ENCODE measurements at regions not wholly inside any gene's neighbourhood (a gene's known extent, or its start where the extent isn't known, plus 50 kb on each side); places are given as distances from the start of the nearest gene placed in this dataset.
A peak's percentile ranks its signal among the peaks of the same experiment; 100 is the strongest.

DNA sequence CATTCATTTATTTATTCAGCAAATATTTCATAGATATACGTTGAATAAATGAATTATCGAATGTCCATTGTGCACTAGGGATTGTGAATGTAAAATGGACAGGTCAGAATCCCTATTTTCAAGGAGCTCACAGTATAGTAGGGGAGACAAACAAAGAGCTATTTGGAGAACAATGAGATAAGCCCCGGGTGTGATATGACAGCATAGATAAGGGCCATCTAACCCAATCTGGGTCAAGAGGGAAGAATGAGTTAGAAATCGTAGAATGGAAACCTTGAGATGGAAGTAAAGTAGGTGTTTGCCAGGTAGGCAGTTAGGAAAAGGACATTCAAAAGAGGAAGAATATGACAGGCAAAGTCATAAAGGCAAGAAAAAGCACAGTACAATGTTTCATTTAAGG, 132.2 kb upstream of the GOLGA6L4 start:
- H3K27ac Mint-ChIP-seq (ENCODE audit: unreplicated experiment): no peak overlapping the region
- no peaks in the 10 kb centered on the region for H3K27me3 Mint-ChIP-seq (ENCODE audit: low read depth, unreplicated experiment)
- Histone ChIP-seq H4K20me1 (ENCODE audit: insufficient read depth, low read length) (no peaks in the 10 kb centered on the region), H3K9me3 (ENCODE audit: insufficient read depth, low read depth, low read length) (no peaks in the 10 kb centered on the region), H3K27ac (ENCODE audit: low read depth, low read length) (no peak overlapping the region), H3K36me3 (ENCODE audit: insufficient read depth, low read length) (no peaks in the 10 kb centered on the region), H3K4me1 (ENCODE audit: insufficient read depth, low read length) (no peaks in the 10 kb centered on the region), H3K27me3 (ENCODE audit: insufficient read depth, low read length) (no peaks in the 10 kb centered on the region), H3K4me2 (ENCODE audit: low read length) (no peak overlapping the region), H3K9ac (ENCODE audit: low read length) (no peak overlapping the region), H2AFZ (ENCODE audit: low read depth, low read length) (no peak overlapping the region), H3K79me2 (ENCODE audit: insufficient read depth, low read length) (no peaks in the 10 kb centered on the region), H3K4me3 (ENCODE audit: insufficient read depth, low read depth, low read length) (no peak overlapping the region)
- no peak for FAIRE-seq
- no peak for TF ChIP-seq CTCF (IDR thresholded peaks at IDR 0.05; ENCODE audit: insufficient read depth, low read depth, low read length)
- no peak for TF ChIP-seq EZH2 (IDR thresholded peaks at IDR 0.05; ENCODE audit: insufficient read depth, low read length)
- H3K4me3 Mint-ChIP-seq (ENCODE audit: unreplicated experiment): no peak overlapping the region
- peaks cover 12% of the 10 kb centered on the region for H3K4me1 Mint-ChIP-seq (ENCODE audit: low read depth, unreplicated experiment)
- H3K9me3 Mint-ChIP-seq (ENCODE audit: unreplicated experiment): no peaks in the 10 kb centered on the region
- H3K36me3 Mint-ChIP-seq (ENCODE audit: low read depth, unreplicated experiment): no peaks in the 10 kb centered on the region
- no peak for DNase-seq (ENCODE audit: low read depth)

DNA sequence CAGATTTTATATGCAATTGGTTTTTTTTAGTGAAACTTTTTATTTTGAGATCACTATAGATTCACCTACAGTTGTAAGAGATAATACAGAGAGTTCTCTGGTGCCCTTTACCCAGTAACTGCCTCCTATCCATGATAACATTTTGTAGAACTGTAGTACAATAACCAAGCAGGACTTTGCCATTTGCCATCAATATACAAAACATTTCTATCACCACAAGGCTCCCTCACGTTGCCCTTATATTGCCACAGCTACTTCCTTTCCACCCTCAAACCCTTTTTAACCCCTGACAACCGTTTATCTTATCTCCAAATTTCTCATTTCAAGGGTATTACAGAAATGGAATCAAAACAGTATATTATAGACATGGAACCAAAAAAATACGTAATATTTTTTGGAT, 130.7 kb upstream of the GOLGA6L4 start:
- Mint-ChIP-seq H3K4me1 (ENCODE audit: low read depth, unreplicated experiment) (peaks cover 1% of the 10 kb centered on the region), H3K27me3 (ENCODE audit: low read depth, unreplicated experiment) (no peaks in the 10 kb centered on the region), H3K9me3 (ENCODE audit: unreplicated experiment) (no peaks in the 10 kb centered on the region), H3K27ac (ENCODE audit: unreplicated experiment) (no peak overlapping the region), H3K36me3 (ENCODE audit: low read depth, unreplicated experiment) (no peaks in the 10 kb centered on the region), H3K4me3 (ENCODE audit: unreplicated experiment) (no peak overlapping the region)
- Histone ChIP-seq H4K20me1 (ENCODE audit: insufficient read depth, low read length) (no peaks in the 10 kb centered on the region), H3K36me3 (ENCODE audit: insufficient read depth, low read length) (no peaks in the 10 kb centered on the region), H3K9me3 (ENCODE audit: insufficient read depth, low read depth, low read length) (no peaks in the 10 kb centered on the region), H3K9ac (ENCODE audit: low read length) (no peak overlapping the region), H2AFZ (ENCODE audit: low read depth, low read length) (no peak overlapping the region), H3K79me2 (ENCODE audit: insufficient read depth, low read length) (no peaks in the 10 kb centered on the region), H3K4me1 (ENCODE audit: insufficient read depth, low read length) (no peaks in the 10 kb centered on the region), H3K27me3 (ENCODE audit: insufficient read depth, low read length) (no peaks in the 10 kb centered on the region), H3K4me2 (ENCODE audit: low read length) (no peak overlapping the region), H3K27ac (ENCODE audit: low read depth, low read length) (no peak overlapping the region), H3K4me3 (ENCODE audit: insufficient read depth, low read depth, low read length) (no peak overlapping the region)
- no peak for TF ChIP-seq CTCF (IDR thresholded peaks at IDR 0.05; ENCODE audit: insufficient read depth, low read depth, low read length)
- no peak for TF ChIP-seq EZH2 (IDR thresholded peaks at IDR 0.05; ENCODE audit: insufficient read depth, low read length)
- DNase-seq (ENCODE audit: low read depth) (no peak), FAIRE-seq (no peak)

GRCh38 chr15:84108728-84109127, 126.8 kb upstream of the GOLGA6L4 start:
- Histone ChIP-seq H4K20me1 (ENCODE audit: insufficient read depth, low read length) (no peaks in the 10 kb centered on the region), H3K4me2 (ENCODE audit: low read length) (no peak overlapping the region), H3K27ac (ENCODE audit: low read depth, low read length) (no peak overlapping the region), H3K9me3 (ENCODE audit: insufficient read depth, low read depth, low read length) (no peaks in the 10 kb centered on the region), H3K4me1 (ENCODE audit: insufficient read depth, low read length) (no peaks in the 10 kb centered on the region), H3K4me3 (ENCODE audit: insufficient read depth, low read depth, low read length) (no peak overlapping the region), H3K79me2 (ENCODE audit: insufficient read depth, low read length) (no peaks in the 10 kb centered on the region), H3K9ac (ENCODE audit: low read length) (no peak overlapping the region), H3K36me3 (ENCODE audit: insufficient read depth, low read length) (no peaks in the 10 kb centered on the region), H2AFZ (ENCODE audit: low read depth, low read length) (no peak overlapping the region), H3K27me3 (ENCODE audit: insufficient read depth, low read length) (no peaks in the 10 kb centered on the region)
- H3K36me3 Mint-ChIP-seq (ENCODE audit: low read depth, unreplicated experiment): peaks cover 2% of the 10 kb centered on the region
- no peak for TF ChIP-seq EZH2 (IDR thresholded peaks at IDR 0.05; ENCODE audit: insufficient read depth, low read length)
- peak; percentile 18 for TF ChIP-seq CTCF (IDR thresholded peaks at IDR 0.05; ENCODE audit: insufficient read depth, low read depth, low read length)
- H3K27ac Mint-ChIP-seq (ENCODE audit: unreplicated experiment): no peak overlapping the region
- no peaks in the 10 kb centered on the region for H3K9me3 Mint-ChIP-seq (ENCODE audit: unreplicated experiment)
- H3K4me3 Mint-ChIP-seq (ENCODE audit: unreplicated experiment): no peak overlapping the region
- FAIRE-seq: no peak
- no peaks in the 10 kb centered on the region for H3K27me3 Mint-ChIP-seq (ENCODE audit: low read depth, unreplicated experiment)
- H3K4me1 Mint-ChIP-seq (ENCODE audit: low read depth, unreplicated experiment): peaks cover 5% of the 10 kb centered on the region
- peak; percentile 8 for DNase-seq (ENCODE audit: low read depth)

Data from astrocyte (in vitro differentiated cells and primary cell).